PFSK-1 (cell line): ENCODE measurements at regions not wholly inside any gene's neighbourhood (a gene's known extent, or its start where the extent isn't known, plus 50 kb on each side); places are given as distances from the start of the nearest gene placed in this dataset.

Source experiments
- FOXP2 ChIP-seq: optimal IDR thresholded peaks from 2 replicates; pipeline ENCODE3; 2011; ENCODE audit warnings: borderline replicate concordance, control low read depth, inconsistent platforms; ENCODE audit not compliant: insufficient read depth; ENCODE audit errors: extremely low read length, extremely low read depth
- POLR2AphosphoS5 ChIP-seq: IDR thresholded peaks from 2 replicates; pipeline ENCODE4 v1.6.1; 2012; ENCODE audit warnings: low read depth, mild to moderate bottlenecking, control low read depth, low read length, moderate library complexity
- REST ChIP-seq, 2 experiments: IDR thresholded peaks; 2 replicates each; pipeline versions ENCODE4 v1.6.1 to v1.8.0; 2011 to 2012; ENCODE audit warnings: low read depth in 2 of 2, low read length in 2 of 2, control low read depth in 1 of 2, inconsistent platforms in 1 of 2, mild to moderate bottlenecking in 1 of 2, moderate library complexity in 1 of 2; ENCODE audit not compliant: insufficient read depth in 1 of 2
- SIN3A ChIP-seq: IDR thresholded peaks from 2 replicates; pipeline ENCODE4 v1.6.1; 2012; ENCODE audit warnings: mild to moderate bottlenecking, low read length, moderate library complexity, borderline replicate concordance; ENCODE audit not compliant: insufficient read depth
- TAF1 ChIP-seq: IDR thresholded peaks from 2 replicates; pipeline ENCODE4 v1.6.1; 2012; ENCODE audit warnings: low read length, control low read depth, borderline replicate concordance; ENCODE audit not compliant: insufficient read depth

GRCh38 chr3:30341851-30342250 lies 264.6 kb upstream of the TGFBR2 start:
- TF ChIP-seq POLR2AphosphoS5 (no peak), REST (IDR thresholded peaks at IDR 0.05; ENCODE audit: insufficient read depth in 1 of 2, low read depth in 2 of 2, low read length in 2 of 2) (no peak), TAF1 (no peak), FOXP2 (no peak), SIN3A (no peak)

- TF ChIP-seq TAF1, result no peak
- no peak for TF ChIP-seq REST (IDR thresholded peaks at IDR 0.05; ENCODE audit: insufficient read depth in 1 of 2, low read depth in 2 of 2, low read length in 2 of 2)
- TF ChIP-seq POLR2AphosphoS5, result no peak
- no peak for TF ChIP-seq FOXP2
- TF ChIP-seq SIN3A, result no peak
Observed at GRCh38 chr3:30342318-30343060, 263.9 kb upstream of the TGFBR2 start.

GRCh38 chr3:30343067-30343831 lies 263.2 kb upstream of the TGFBR2 start:
- TF ChIP-seq REST (IDR thresholded peaks at IDR 0.05; ENCODE audit: insufficient read depth in 1 of 2, low read depth in 2 of 2, low read length in 2 of 2) (no peak), POLR2AphosphoS5 (no peak), TAF1 (no peak), FOXP2 (no peak), SIN3A (no peak)

- no peak for TF ChIP-seq POLR2AphosphoS5
- no peak for TF ChIP-seq SIN3A
- no peak for TF ChIP-seq FOXP2
- no peak for TF ChIP-seq REST (IDR thresholded peaks at IDR 0.05; ENCODE audit: insufficient read depth in 1 of 2, low read depth in 2 of 2, low read length in 2 of 2)
- no peak for TF ChIP-seq TAF1
Observed at GRCh38 chr3:30343861-30344260, 262.5 kb upstream of the TGFBR2 start.
